Smooth muscle cell (in vitro differentiated cells): ENCODE measurements at regions not wholly inside any gene's neighbourhood (a gene's known extent, or its start where the extent isn't known, plus 50 kb on each side); places are given as distances from the start of the nearest gene placed in this dataset.

ENCODE experiments used
- DNase-seq: peaks from one replicate; lab custom pipeline; 2025; ENCODE audit not compliant: unreplicated experiment; lab: John Stamatoyannopoulos, UW
- H2AFZ ChIP-seq: fragments of 200-600 bp; sonication (generic); 2 replicates; pipeline ENCODE4 v1.6.0; 2016; ENCODE audit warnings: antibody characterized with exemption, low read depth, mild to moderate bottlenecking
- H3F3A ChIP-seq: fragments of 200-600 bp; sonication (generic); 2 replicates; pipeline ENCODE4 v1.6.0; 2017; ENCODE audit warnings: antibody characterized with exemption, low read depth
- H3K27ac ChIP-seq: fragments of 200-600 bp; sonication (generic); 2 replicates; pipeline ENCODE4 v1.5.1; 2016; ENCODE audit warnings: low read depth, mild to moderate bottlenecking
- H3K27me3 ChIP-seq: fragments of 200-600 bp; sonication (generic); 2 replicates; pipeline ENCODE4 v1.6.1; 2016; ENCODE audit warnings: low read depth, mild to moderate bottlenecking
- H3K36me3 ChIP-seq: fragments of 200-600 bp; sonication (generic); 2 replicates; pipeline ENCODE4 v1.5.1; 2016; ENCODE audit warnings: low read depth
- H3K4me1 ChIP-seq: fragments of 200-600 bp; sonication (generic); 2 replicates; pipeline ENCODE4 v1.5.1; 2016; ENCODE audit warnings: low read depth
- H3K4me2 ChIP-seq: fragments of 200-600 bp; sonication (generic); 2 replicates; pipeline ENCODE4 v1.6.0; 2016; ENCODE audit warnings: mild to moderate bottlenecking
- H3K4me3 ChIP-seq: fragments of 200-600 bp; sonication (generic); 2 replicates; pipeline ENCODE4 v1.5.1; 2016; ENCODE audit warnings: mild to moderate bottlenecking
- H3K79me2 ChIP-seq: fragments of 200-600 bp; sonication (generic); 2 replicates; pipeline ENCODE4 v1.6.0; 2016; ENCODE audit warnings: low read depth, mild to moderate bottlenecking
- H3K9ac ChIP-seq: fragments of 200-600 bp; sonication (generic); 2 replicates; pipeline ENCODE4 v1.6.0; 2016; ENCODE audit warnings: low read depth
- H3K9me3 ChIP-seq: fragments of 200-600 bp; sonication (generic); replicated peaks from 2 replicates; pipeline ENCODE4 v1.5.1; 2016; ENCODE audit warnings: low read depth
- H4K20me1 ChIP-seq: fragments of 200-600 bp; sonication (generic); 2 replicates; pipeline ENCODE4 v1.6.0; 2016; ENCODE audit warnings: low read depth
- WGBS: methylation state at CpG from one replicate; pipeline ENCODE4 v1.1.7; 2016; ENCODE audit warnings: low lambda C conversion rate; 5-methylcytosine and 5-hydroxymethylcytosine counted together
- TF ChIP-seq, protein P1 (sequence below): fragments of 200-600 bp; sonication (generic); IDR thresholded peaks from 2 replicates; pipeline ENCODE4 v1.5.1; 2017; ENCODE audit warnings: borderline replicate concordance, mild to moderate bottlenecking, antibody characterized with exemption; ENCODE audit not compliant: insufficient read depth, poor library complexity, severe bottlenecking

DNA sequence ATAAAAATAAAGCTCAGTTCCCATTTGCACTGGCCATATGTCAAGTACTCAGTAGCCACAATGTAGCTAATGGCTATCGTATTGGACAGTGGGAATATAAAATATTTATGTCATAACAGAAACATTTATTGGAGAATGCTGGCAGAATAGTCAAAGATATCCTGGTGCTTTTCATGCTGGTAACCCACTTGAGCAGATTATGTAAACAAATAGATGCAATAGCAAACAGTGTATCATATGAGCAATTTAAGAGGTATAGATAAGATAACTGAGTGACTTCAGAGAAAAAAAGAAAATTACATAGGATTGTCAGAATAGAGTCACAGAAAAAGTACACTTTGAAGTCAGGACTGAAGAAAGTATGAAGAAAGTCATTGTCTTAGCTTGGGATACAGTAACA lies 426.6 kb downstream of the NDFIP2 start:
- no peak overlapping the region for H2AFZ ChIP-seq
- 83% methylated on average over 1 of the region's 1 CpG for WGBS

DNA sequence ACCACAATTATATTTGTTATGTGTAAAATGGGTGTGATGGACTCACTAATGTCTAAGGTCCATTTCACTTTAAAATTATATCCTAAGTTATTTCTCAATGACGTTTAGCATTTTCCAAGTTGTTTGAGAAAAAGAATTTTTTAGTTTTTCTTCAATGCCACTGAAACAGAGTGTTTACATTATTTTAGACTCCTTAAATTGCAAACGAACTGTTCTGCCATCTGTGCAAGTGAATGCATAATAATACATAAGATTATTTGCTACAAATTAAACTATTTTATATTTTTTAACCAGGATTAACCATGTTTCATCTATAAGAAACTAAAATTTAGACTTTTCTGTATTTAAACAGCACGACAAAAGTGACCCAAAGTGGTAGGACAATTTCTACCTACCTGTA lies 425.4 kb downstream of the NDFIP2 start:
- Histone ChIP-seq H3K9me3 (no peaks in the 10 kb centered on the region), H3K27ac (no peak overlapping the region), H3K27me3 (no peaks in the 10 kb centered on the region), H3F3A (no peaks in the 10 kb centered on the region), H3K9ac (no peak overlapping the region), H2AFZ (no peak overlapping the region), H3K36me3 (no peaks in the 10 kb centered on the region), H4K20me1 (no peaks in the 10 kb centered on the region), H3K4me1 (no peaks in the 10 kb centered on the region), H3K4me2 (no peak overlapping the region), H3K79me2 (no peaks in the 10 kb centered on the region), H3K4me3 (no peak overlapping the region)
- 90% methylated on average over 3 of the region's 3 CpGs for WGBS
- TF ChIP-seq, protein P1, sequence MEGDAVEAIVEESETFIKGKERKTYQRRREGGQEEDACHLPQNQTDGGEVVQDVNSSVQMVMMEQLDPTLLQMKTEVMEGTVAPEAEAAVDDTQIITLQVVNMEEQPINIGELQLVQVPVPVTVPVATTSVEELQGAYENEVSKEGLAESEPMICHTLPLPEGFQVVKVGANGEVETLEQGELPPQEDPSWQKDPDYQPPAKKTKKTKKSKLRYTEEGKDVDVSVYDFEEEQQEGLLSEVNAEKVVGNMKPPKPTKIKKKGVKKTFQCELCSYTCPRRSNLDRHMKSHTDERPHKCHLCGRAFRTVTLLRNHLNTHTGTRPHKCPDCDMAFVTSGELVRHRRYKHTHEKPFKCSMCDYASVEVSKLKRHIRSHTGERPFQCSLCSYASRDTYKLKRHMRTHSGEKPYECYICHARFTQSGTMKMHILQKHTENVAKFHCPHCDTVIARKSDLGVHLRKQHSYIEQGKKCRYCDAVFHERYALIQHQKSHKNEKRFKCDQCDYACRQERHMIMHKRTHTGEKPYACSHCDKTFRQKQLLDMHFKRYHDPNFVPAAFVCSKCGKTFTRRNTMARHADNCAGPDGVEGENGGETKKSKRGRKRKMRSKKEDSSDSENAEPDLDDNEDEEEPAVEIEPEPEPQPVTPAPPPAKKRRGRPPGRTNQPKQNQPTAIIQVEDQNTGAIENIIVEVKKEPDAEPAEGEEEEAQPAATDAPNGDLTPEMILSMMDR = no peak
- no peak for DNase-seq

More for the DNA sequence above, 426.6 kb downstream of the NDFIP2 start:
- H3K4me2 ChIP-seq = no peak overlapping the region
- H3K79me2 ChIP-seq = no peaks in the 10 kb centered on the region
- H3K27me3 ChIP-seq = no peaks in the 10 kb centered on the region
- no peak overlapping the region for H3K4me3 ChIP-seq
- no peaks in the 10 kb centered on the region for H3K9me3 ChIP-seq
- H3K4me1 ChIP-seq = no peaks in the 10 kb centered on the region
- H3K27ac ChIP-seq = no peak overlapping the region
- no peaks in the 10 kb centered on the region for H3K36me3 ChIP-seq
- no peak for DNase-seq
- TF ChIP-seq, protein P1 = no peak
- no peak overlapping the region for H3K9ac ChIP-seq
- H4K20me1 ChIP-seq = no peaks in the 10 kb centered on the region
- no peaks in the 10 kb centered on the region for H3F3A ChIP-seq

DNA sequence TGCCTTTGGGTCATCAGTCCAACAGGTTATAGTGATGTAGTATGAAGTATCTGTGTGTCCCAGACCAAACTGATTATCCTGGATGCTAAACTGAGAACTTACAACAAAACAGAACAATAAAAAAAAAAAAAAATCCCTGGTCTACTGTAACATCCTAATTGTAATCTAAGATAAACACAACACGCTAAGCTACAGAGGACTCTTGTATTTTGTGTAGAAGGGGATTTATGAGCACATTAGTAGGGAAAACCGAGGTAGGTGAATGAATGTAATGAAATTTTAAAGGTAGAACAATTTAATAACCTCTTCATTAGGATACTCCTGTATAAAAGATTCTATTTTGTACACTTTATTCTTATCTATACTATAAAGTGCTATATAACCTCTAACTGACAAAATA lies 424.1 kb downstream of the NDFIP2 start:
- H3K36me3 ChIP-seq = no peaks in the 10 kb centered on the region
- H3K79me2 ChIP-seq = no peaks in the 10 kb centered on the region
- peaks cover 3% of the 10 kb centered on the region for H3K4me1 ChIP-seq
- H3K9me3 ChIP-seq = no peaks in the 10 kb centered on the region
- H2AFZ ChIP-seq = peak overlapping the region; percentile 71
- 41% methylated on average over 2 of the region's 2 CpGs for WGBS
- no peaks in the 10 kb centered on the region for H3F3A ChIP-seq
- H3K27ac ChIP-seq = peak overlapping the region; percentile 20
- H3K27me3 ChIP-seq = no peaks in the 10 kb centered on the region
- DNase-seq = no peak
- peak overlapping the region; percentile 39 for H3K4me2 ChIP-seq
- TF ChIP-seq, protein P1 = no peak
- H3K4me3 ChIP-seq = no peak overlapping the region
- H3K9ac ChIP-seq = no peak overlapping the region
- no peaks in the 10 kb centered on the region for H4K20me1 ChIP-seq

DNA sequence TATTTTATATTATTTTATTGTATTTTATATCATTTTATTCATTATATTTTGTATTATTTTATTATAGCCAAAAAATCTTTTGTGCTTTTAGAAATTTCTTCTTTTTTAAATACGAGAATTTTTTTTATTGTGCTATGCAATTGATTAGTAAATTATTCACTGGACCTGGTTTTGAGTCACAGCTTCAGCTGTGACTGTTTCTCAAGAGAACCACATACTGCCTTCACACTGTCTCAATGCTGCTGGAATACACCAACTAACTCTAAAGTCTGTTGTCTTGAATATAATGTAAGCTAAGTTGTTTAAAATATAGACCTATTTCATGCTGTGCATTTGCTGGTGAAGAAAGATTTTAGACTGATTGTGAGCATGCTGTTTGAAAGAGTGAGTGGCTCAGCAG lies 423.6 kb downstream of the NDFIP2 start:
- TF ChIP-seq, protein P1 = no peak
- 66% methylated on average over 1 of the region's 1 CpG for WGBS
- peak overlapping the region; percentile 39 for H3K4me2 ChIP-seq
- no peaks in the 10 kb centered on the region for H3K9me3 ChIP-seq
- H3K27me3 ChIP-seq = no peaks in the 10 kb centered on the region
- H3K36me3 ChIP-seq = no peaks in the 10 kb centered on the region
- peaks cover 3% of the 10 kb centered on the region for H3K4me1 ChIP-seq
- H2AFZ ChIP-seq = peak overlapping the region; percentile 71
- H3K4me3 ChIP-seq = no peak overlapping the region
- no peaks in the 10 kb centered on the region for H3K79me2 ChIP-seq
- H4K20me1 ChIP-seq = no peaks in the 10 kb centered on the region
- H3K9ac ChIP-seq = no peak overlapping the region
- no peak for DNase-seq
- H3K27ac ChIP-seq = peak overlapping the region; percentile 20
- no peaks in the 10 kb centered on the region for H3F3A ChIP-seq
